ENCODE measurements at regions not wholly inside any gene's neighbourhood (a gene's known extent, or its start where the extent isn't known, plus 50 kb on each side); places are given as distances from the start of the nearest gene placed in this dataset.
"Not testable (repeated sequence)": the region's sequence is repeated elsewhere in the genome, so short reads cannot be mapped to it uniquely, and the experiment has no call there.

DNA sequence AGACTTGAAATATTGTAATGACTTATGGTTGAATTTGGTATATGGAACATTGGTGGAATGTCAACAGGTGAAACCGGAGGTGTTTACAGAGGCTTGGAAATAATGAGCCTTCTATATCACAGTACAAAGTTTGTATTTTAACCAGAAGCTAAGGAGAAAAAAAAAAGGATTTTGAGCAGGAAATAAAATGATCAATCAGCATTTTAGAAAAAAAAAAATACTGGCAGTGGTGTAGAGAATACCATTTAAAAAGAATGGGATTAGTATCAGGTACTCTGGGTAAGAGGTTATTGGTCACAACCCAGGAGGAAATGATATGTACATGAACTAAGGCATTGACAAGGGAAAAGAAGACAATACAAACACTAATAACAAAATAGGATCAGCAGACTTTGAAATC lies 587.1 kb upstream of the HTR2C start:
- DNase-seq (ENCODE audit: low read depth in 1 of 2, low spot score in 1 of 2), result no peak
- TF ChIP-seq, protein P1, sequence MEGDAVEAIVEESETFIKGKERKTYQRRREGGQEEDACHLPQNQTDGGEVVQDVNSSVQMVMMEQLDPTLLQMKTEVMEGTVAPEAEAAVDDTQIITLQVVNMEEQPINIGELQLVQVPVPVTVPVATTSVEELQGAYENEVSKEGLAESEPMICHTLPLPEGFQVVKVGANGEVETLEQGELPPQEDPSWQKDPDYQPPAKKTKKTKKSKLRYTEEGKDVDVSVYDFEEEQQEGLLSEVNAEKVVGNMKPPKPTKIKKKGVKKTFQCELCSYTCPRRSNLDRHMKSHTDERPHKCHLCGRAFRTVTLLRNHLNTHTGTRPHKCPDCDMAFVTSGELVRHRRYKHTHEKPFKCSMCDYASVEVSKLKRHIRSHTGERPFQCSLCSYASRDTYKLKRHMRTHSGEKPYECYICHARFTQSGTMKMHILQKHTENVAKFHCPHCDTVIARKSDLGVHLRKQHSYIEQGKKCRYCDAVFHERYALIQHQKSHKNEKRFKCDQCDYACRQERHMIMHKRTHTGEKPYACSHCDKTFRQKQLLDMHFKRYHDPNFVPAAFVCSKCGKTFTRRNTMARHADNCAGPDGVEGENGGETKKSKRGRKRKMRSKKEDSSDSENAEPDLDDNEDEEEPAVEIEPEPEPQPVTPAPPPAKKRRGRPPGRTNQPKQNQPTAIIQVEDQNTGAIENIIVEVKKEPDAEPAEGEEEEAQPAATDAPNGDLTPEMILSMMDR (IDR thresholded peaks at IDR 0.05; ENCODE audit: insufficient read depth, low read length), result no peak
- no peak for TF ChIP-seq REST (IDR thresholded peaks at IDR 0.05; ENCODE audit: insufficient replicate concordance, low read depth)
- TF ChIP-seq SPI1 (IDR thresholded peaks at IDR 0.05; ENCODE audit: borderline replicate concordance, low read depth), result no peak
- TF ChIP-seq GABPA (IDR thresholded peaks at IDR 0.05; ENCODE audit: low read depth), result no peak
- no peak for TF ChIP-seq POLR2AphosphoS5 (IDR thresholded peaks at IDR 0.05; ENCODE audit: low read depth)
- no peak overlapping the region for H3K4me3 ChIP-seq (replicated peaks; ENCODE audit: insufficient read depth, low read length)
- no peaks in the 10 kb centered on the region for H3K27me3 ChIP-seq (ENCODE audit: insufficient read depth, poor library complexity, severe bottlenecking)
- no peak overlapping the region for H3K27ac ChIP-seq (replicated peaks)

DNA sequence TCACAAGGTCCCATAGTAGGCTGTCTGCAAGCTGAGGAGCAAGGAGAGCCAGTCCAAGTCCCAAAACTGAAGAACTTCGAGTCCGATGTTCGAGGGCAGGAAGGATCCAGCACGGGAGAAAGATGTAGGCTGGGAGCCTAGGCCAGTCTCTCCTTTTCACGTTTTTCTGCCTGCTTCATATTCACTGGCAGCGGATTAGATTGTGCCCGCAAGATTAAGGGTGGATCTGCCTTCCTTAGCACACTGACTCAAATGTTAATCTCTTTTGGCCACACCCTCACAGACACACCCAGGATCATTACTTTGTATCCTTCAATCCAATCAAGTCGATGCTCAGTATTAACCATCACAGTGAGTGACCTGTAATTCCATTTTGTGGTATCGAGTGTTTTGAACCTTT lies 592.2 kb upstream of the HTR2C start:
- H3K4me3 ChIP-seq (replicated peaks; ENCODE audit: insufficient read depth, low read length); H3K27me3 ChIP-seq (ENCODE audit: insufficient read depth, poor library complexity, severe bottlenecking); H3K27ac ChIP-seq (replicated peaks); DNase-seq (ENCODE audit: low read depth in 1 of 2, low spot score in 1 of 2): not testable (repeated sequence)

DNA sequence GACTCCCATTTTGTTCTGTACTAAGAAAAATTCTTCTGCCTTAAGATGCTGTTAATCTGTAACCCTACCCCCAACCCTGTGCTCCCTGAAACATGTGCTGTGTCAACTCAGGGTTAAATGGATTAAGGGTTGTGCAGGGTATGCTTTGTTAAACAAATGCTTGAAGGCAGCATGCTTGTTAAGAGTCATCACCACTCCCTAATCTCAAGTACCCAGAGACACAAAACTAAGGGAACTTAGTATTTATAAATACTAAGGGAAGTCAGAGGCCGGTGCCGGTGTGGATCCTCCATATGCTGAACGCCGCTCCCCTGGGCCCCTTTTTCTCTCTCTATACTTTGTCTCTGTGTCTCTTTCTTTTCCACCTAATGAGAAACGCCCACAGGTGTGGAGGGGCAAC lies 593.2 kb upstream of the HTR2C start:
- DNase-seq (ENCODE audit: low read depth in 1 of 2, low spot score in 1 of 2); H3K27me3 ChIP-seq (ENCODE audit: insufficient read depth, poor library complexity, severe bottlenecking); H3K27ac ChIP-seq (replicated peaks); H3K4me3 ChIP-seq (replicated peaks; ENCODE audit: insufficient read depth, low read length): not testable (repeated sequence)

DNA sequence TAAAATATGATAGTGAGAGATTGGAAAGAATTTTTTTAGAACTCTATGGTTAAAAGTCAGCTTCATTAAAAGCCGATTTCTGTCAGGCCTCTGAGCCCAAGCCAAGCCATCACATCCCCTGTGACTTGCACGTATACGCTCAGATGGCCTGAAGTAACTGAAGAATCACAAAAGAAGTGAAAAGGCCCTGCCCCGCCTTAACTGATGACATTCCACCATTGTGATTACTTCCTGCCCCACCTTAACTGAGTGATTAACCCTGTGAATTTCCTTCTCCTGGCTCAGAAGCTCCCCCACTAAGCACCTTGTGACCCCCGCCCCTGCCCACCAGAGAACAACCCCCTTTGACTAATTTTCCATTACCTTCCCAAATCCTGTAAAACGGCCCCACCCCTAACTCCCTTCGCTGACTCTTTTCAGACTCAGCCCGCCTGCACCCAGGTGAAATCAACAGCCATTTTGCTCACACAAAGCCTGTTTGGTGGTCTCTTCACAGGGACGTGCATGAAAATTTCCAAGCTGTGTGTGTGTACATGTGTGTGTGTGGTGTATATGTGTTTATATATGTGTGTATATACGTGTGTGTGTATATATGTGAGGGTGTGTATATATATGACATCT lies 595.5 kb upstream of the HTR2C start:
- DNase-seq (ENCODE audit: low read depth in 1 of 2, low spot score in 1 of 2); H3K27ac ChIP-seq (replicated peaks); H3K4me3 ChIP-seq (replicated peaks; ENCODE audit: insufficient read depth, low read length); H3K27me3 ChIP-seq (ENCODE audit: insufficient read depth, poor library complexity, severe bottlenecking): not testable (repeated sequence)

DNA sequence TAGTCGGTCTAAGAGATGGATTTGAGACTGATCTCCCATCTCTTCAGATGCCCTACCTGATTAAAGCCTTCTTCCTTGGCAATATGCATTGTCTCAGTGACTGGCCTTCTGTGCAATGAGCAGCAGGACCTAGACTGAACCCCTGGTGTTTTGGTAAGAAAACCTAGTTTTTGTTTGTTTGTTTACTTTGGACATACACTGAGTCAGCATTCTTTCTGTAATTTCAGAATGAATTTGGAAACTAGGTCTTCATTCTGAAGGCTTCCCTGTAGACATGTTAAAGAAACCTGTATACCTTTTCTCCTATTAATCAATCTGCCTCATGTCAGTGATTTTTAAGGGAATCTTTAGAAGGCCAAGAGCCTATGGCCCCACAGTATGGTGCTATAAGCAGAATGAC lies 597.5 kb upstream of the HTR2C start:
- H3K27me3 ChIP-seq (ENCODE audit: insufficient read depth, poor library complexity, severe bottlenecking), result no peaks in the 10 kb centered on the region
- TF ChIP-seq, protein P1 (IDR thresholded peaks at IDR 0.05; ENCODE audit: insufficient read depth, low read length), result no peak
- DNase-seq (ENCODE audit: low read depth in 1 of 2, low spot score in 1 of 2), result no peak
- H3K4me3 ChIP-seq (replicated peaks; ENCODE audit: insufficient read depth, low read length), result no peak overlapping the region
- no peak overlapping the region for H3K27ac ChIP-seq (replicated peaks)

DNA sequence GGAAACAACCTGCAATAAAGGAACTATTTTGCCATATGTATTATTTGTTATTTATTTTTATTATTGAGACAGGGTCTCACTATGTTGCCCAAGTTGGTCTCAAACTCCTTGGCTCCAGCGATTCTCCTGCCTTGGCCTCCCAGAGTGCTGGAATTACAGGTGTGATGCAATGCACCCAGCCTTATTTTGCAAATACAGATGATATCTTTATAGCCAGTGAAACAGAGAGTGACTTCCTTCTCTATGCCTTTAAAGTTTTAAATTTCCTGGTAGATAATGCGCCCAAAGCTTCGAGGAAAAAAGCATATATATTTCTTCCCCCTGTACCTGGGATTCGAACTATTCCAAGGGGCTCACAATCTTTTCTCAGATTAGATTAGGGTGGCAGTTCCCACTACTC lies 601.1 kb upstream of the HTR2C start:
- DNase-seq (ENCODE audit: low read depth in 1 of 2, low spot score in 1 of 2), result no peak
- H3K27me3 ChIP-seq (ENCODE audit: insufficient read depth, poor library complexity, severe bottlenecking), result no peaks in the 10 kb centered on the region

More for the DNA sequence above, 601.1 kb upstream of the HTR2C start:
- H3K4me3 ChIP-seq (replicated peaks; ENCODE audit: insufficient read depth, low read length), result no peak overlapping the region
- H3K27ac ChIP-seq (replicated peaks), result no peak overlapping the region
- TF ChIP-seq GABPA (IDR thresholded peaks at IDR 0.05; ENCODE audit: low read depth) (no peak), REST (IDR thresholded peaks at IDR 0.05; ENCODE audit: insufficient replicate concordance, low read depth) (no peak), POLR2AphosphoS5 (IDR thresholded peaks at IDR 0.05; ENCODE audit: low read depth) (no peak), SPI1 (IDR thresholded peaks at IDR 0.05; ENCODE audit: borderline replicate concordance, low read depth) (no peak)
- TF ChIP-seq, protein P1 (IDR thresholded peaks at IDR 0.05; ENCODE audit: insufficient read depth, low read length), result no peak
